GM23338 (cell line): ENCODE measurements at regions not wholly inside any gene's neighbourhood (a gene's known extent, or its start where the extent isn't known, plus 50 kb on each side); places are given as distances from the start of the nearest gene placed in this dataset.

Experiments
- CTCF ChIP-seq, 2 experiments: fragments of 200-600 bp in 1 of 2; sonication (generic) in 1 of 2; conservative IDR thresholded peaks; 2 replicates each; pipeline versions ENCODE4 v1.5.1 to v1.6.1; 2016 to 2017; ENCODE audit warnings: antibody characterized with exemption in 2 of 2, low read depth in 2 of 2, mild to moderate bottlenecking in 2 of 2, moderate library complexity in 1 of 2
- EZH2 ChIP-seq: fragments of 200-600 bp; sonication (generic); IDR thresholded peaks from one replicate; pipeline ENCODE4 v1.8.0; 2017; ENCODE audit warnings: antibody characterized with exemption, mild to moderate bottlenecking, low read depth; ENCODE audit not compliant: unreplicated experiment

- TF ChIP-seq CTCF (conservative IDR thresholded peaks at IDR 0.05; ENCODE audit: low read depth in 2 of 2) = no peak
- no peak for TF ChIP-seq EZH2
Observed at GRCh38 chr10:120710076-120710475, 141.1 kb upstream of the WDR11 start.
